HG02852 (cell line): ENCODE measurements at regions not wholly inside any gene's neighbourhood (a gene's known extent, or its start where the extent isn't known, plus 50 kb on each side); places are given as distances from the start of the nearest gene placed in this dataset.
A peak's percentile ranks its signal among the peaks of the same experiment; 100 is the strongest.
"Not testable (repeated sequence)": the region's sequence is repeated elsewhere in the genome, so short reads cannot be mapped to it uniquely, and the experiment has no call there.

Source experiments
- ATAC-seq: cut with Tn5 transposase; IDR thresholded peaks from one replicate; pipeline ENCODE4 v1.9.1; 2021; ENCODE audit warnings: mild to moderate bottlenecking, moderate library complexity; ENCODE audit not compliant: unreplicated experiment

DNA sequence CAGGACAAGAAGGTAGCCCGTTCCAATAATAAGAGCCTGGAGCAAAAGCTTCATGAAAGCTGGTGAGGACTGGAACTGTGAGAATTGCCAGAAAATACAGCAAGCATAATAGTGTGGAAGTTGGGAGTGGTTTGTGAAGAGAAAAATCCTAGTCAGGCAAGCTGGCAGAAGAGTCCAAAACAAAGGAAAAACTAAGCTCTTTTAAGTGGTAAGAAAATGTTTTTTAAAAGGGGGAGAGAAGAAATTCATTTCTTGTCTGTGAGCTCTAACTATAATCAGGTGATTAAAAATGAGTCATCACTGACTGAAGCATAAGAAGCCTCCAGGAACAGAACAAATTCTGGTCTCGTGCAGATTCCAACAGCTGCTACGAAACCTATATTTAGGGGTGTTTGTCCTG, 102.6 kb downstream of the CAAP1 start:
- ATAC-seq, result no peak

DNA sequence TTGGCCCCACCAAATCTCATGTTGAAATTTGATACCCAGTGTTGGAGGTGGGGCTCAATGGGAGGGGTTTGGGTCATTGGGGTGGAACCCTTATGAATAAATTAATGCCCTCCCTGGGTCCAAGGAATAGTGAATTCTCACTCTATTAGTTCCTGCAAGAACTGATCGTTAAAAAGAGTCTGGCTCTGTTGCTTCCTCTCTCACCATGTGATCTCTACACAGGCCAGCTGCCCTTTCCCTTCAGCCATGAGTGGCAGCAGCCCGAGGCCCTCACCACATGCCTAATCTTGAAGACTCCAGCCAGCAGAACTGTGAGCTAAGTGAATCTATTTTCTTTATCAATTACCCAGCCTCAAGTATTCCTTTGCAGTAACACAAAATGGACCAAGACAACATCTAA, 106.0 kb downstream of the CAAP1 start:
- ATAC-seq, result no peak

DNA sequence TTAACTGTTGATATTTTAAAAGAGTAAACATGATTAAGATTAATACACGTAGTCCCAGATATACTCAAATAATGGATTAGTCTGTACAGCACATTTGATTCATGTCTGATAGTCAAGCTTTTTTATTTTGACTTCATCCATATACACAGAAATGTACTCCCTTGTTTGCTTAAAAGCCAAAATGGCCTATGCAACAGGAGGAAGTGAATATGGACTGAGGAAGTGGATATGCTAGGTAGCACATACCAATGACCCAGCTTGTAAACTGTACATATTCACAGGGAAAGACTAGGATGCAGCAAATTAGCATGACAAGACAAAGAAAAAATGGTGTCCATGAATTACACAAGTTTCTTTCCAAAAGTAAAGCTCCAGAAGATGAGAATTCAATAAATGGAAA, 109.7 kb downstream of the CAAP1 start:
- ATAC-seq, result no peak

DNA sequence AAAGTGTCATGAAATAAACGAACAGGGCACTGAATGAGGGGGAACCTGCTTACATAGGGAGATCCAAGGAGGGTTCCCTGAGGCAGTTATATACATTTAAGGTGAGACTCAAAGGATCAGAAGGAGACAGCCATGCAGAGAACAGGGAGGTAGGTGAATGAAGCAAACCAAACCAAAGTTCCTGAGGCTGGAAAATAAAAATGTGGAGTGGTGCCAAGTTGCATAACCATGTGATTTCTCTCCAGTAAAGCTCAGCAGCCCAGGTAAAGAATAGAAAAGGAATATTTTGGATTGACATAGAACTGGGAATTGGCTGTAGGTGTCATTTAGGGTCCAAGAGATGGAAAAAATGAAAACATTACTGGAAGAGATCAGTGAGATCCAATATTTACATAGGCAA, 110.7 kb downstream of the CAAP1 start:
- no peak for ATAC-seq

DNA sequence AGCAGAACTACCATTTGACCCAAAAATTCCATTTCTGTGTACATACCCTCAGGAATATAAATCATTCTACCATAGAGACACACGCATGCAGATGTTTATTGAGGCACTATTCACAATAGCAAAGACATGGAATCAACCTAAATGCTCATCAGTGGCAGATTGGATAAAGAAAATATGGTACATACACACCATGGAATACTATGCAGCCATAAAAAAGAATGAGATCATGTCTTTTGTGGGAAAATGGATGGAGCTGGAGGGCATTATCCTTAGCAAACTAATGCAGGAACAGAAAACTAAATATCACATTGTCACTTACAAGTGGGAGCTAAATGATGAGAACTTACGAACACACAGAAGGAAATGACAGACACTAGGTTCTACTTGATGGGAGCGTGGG, 112.3 kb downstream of the CAAP1 start:
- not testable (repeated sequence) for ATAC-seq

DNA sequence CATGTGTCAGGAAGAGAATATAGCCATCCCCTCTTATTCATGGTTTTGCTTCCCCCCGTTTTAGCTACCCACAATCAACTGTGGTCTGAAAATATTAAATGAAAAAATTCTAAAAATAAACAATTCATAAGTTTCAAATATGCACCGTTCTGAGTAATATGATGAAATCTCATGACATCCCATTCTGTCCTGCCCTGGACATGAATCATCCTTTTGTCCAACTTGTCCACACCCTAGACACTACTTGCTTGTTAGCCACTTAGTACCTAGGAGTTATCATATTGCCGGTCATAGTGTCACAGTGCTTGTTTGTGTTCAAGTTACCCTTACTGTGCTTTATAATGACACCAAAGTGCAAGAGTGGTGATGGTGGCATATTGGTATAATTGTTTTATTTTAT, 113.5 kb downstream of the CAAP1 start:
- ATAC-seq, result no peak

DNA sequence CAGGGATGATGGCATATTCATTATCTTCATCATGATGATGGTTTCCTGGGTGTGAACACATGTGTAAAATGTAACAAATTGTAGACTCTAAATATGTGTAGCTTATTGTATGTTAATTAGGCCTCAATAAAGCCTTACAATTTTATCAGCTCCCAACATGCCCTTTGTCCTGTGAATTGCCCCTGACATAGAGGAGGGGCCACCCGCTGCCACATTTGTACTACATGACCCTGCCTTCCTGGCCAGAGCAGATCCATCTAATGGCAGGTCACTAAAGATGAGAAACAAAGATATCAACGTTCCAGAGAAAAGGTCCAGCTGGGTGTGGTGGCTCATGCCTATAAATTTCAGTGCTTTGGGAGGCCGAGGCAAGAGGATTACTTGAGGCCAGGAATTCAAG, 117.2 kb downstream of the CAAP1 start:
- no peak for ATAC-seq

DNA sequence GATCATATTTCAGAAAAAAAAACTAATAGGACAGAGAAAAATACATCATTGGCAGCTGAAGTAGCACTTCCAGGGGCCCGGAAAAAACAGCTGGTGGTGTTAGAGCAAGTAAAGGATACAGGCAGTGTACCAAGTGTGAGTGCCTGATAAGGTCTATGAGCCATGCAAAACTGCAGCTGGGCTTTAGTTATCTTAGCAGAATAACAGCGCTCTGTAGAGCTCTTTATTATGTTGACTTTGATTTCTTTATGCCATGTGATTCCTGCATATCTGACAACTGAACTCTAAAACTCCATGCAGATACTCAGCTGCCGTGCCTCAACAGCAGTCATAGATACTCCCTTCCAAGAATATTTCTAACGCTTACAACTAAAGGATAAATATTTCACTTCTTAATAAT, 119.5 kb downstream of the CAAP1 start:
- no peak for ATAC-seq

DNA sequence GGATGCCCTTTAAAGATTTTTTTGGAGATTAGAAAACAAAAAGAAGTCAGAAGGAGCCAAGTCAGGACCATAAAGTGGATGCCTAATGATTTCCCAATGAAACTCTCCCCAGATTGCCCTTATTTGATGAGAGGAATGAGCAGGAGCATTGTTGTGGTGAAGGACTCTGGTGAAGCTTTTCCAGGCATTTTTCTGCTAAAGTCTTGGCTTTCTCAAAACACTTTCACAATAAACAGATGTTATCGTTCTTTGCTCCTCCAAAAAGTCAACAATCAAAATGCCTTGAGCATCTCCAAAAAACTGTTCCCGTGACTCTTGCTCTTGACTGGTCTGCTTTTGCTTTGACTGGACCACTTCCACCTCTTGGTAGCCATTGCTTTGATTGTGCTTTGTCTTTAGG, 121.8 kb downstream of the CAAP1 start:
- ATAC-seq, result no peak

DNA sequence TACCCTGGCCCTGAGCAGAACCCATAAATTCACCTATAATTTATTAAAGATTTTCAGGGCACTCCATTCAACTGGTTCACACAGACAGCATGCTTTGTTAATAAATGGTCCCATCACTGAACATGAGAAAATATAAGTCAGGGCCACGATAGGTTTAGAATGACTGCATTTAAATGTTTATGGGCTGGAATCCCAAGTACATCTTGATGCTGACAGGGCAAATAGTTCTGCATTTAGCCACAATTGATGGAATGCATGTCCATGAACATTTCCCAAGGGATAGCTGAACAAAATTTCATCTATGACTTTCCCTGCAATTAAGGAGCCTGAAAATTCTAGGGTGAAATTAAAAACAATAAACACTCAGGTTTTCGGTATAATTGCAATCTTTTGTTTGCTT, 124.5 kb downstream of the CAAP1 start:
- no peak for ATAC-seq

DNA sequence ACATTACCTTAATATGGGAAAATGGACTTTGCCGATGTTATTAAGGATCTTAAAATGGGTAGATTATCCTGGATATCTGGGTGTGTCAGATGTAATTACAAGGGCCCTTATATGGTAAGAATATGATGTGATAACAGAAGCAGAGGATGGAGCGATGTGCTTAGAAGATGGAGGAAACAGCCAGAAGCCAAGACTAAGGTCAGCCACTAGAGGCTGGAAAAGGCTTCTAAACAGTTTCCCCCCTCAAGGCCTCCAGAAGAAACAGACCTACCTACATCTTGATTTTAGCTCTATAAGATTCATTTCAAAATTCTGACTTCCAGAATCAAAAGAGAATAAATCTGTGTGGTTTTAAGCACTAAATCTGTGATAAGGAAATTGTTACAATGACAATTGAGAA, 131.9 kb downstream of the CAAP1 start:
- ATAC-seq, result no peak

DNA sequence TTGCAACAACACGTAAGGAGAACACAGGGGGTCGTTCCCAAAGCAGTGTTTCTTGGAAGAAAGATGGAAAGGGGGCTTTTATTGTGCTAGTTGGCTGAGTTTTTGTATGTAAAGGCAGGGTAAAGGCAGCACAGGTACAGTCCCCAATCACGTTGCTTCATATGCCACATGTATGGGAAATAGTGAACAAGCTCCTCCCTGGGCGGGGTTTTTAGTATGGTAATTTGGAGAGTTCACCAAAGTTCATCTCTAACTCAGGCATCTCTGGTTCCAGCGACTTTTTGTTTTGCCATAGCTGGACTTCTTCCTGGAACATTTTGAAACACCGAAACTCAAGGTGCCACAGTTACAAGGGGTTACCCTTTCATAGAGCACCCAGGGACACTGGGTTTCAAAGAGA, 133.9 kb downstream of the CAAP1 start:
- no peak for ATAC-seq

DNA sequence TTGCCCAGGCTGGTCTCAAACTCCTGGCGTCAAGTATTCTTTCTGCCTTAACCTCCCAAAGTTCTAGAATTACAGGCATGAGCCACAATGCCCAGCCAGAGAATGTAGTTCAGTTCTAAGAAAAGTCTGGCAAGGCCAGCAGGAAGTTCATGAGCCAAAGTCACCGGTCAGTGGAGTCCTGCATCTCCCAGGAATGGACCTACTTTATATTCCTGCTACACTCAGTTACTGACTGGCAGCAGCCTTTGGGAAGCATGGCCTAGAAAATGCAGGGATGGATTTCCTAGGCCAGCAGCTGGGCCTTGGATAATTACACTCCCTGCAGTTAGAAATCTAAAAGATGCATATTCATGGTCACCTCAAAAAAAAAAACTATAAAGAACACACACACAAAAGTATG, 135.7 kb downstream of the CAAP1 start:
- ATAC-seq, result no peak

DNA sequence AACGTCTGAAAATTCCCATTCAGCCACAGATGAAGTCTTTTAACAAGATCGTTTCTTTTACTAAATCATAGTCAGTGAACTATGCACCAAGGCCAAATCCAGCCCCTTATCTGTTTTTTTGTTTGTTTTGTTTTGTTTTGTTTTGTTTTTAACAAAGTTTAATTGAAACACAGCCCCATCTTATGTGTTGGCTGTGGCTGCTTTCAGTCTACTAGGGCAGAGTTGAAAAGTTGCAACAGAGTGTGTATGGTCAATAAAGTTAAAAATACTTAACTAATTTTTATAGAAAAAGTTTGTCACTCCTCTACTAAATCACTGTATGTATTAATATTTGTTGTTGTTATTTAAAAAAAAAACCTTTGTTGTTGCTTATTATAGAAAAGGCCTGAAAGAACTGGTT, 137.1 kb downstream of the CAAP1 start:
- ATAC-seq, result no peak

DNA sequence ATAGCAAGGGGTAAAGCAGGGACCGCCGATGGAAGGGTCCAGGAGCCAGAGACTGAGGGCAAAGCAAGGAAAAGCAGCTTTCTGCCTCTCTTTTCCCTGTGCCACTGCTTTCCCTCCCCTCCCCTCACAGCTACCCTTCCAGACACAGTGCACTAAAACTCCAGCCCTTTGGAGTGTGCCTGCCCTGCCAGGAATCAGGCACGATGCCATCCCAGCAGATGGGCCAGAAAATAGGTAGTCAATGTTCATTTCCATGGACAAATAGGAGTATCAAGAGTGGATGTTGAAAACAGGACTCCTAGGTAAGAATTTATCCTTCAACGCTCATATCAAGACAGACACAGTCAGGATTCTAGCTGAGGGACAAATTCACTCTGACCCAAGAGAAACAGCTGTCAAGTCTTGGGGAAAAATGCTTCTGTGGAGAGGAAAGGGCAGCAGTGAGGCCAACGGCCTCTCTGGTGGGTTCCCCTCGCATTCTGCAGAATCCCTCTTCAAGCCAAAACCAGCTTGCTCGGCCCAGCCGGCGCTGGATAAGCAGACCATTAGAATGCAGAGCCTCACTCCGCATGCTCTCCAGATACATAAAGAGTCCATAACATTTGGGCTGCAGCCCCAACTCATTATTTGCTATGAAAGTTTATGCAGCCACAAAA, 138.0 kb downstream of the CAAP1 start:
- no peak for ATAC-seq

DNA sequence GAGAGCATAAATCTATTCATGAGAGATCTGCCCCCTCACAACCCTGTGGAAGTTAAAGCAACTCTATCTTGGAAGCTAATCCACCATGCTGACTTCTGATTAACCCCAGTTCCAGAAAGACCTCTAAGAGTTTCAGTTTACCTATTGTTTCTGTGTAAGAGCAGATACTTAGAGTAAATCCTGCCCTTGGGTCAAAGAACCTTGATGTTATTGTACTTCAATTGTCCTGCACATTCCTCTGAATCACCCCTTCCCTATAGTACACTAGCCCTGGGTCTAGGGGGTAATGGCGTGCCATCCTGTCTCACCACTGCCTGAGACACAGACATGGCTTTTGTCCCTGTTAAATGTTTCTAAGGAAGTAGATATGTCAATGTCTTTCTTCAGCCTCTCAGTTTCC, 138.6 kb downstream of the CAAP1 start:
- no peak for ATAC-seq

DNA sequence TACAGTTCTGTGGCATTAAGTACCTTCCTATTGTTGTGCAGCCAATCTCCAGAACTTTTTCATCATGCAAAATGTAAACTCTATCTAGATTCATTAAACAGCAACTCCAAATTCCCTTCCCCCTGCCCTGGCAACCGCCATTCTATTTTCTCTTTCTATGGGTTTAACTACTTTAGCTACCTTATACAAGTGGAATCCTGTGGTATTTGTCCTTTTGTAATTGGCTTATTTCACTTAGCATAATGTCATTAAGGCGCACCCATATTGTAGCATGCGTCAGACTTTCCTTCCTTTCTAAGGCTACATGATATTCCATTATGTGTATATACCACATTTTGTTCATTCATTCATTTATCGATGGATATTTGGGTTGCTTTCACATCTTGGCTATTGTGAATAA, 142.4 kb downstream of the CAAP1 start:
- no peak for ATAC-seq

DNA sequence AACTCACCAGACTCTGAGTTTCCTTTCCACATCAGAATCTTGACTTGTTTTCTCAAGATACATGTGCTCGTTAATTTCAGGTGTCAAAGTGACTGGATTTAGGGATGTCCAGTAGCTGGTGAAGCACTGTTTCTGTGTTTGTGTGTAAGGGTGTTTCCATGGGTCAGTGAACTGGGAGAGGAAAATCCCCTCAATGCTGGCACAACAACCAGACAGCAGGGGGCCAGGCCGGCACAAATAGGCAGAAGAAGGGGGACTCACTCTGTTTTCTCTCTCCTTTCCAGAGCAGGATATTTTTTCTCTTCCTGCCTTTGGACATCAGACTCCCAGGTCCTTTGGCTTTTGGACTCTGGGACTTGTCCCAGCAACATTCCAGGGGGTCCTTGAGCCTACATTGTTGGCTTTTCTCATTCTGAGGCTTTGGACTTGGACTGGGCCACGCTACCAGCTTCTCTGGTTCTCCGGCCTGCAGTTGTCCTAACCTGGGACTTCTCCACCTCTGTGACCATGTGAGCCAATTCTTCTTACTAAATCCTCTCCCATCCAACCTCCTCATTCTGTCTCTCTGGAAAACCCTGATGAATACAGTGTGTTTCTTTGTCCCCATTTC, 144.0 kb downstream of the CAAP1 start:
- no peak for ATAC-seq

DNA sequence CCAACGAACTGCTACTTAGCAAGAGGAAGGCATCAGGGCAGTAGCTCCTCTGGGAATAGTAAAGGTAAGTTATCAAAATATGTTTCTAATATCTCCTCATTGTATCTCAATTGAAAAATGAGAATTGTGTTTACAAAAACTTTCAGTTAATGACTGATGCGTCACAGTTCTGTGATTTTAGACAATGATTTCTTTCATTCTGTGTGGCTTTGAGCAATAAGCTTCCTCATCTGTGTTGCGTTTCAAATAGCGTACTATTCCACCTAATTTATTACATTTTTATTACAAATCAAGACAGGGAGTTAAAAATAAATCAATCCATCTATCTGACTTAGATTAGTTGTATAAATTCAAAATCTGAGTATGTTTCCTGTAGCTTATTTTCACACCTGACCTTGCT, 145.0 kb downstream of the CAAP1 start:
- ATAC-seq, result no peak

DNA sequence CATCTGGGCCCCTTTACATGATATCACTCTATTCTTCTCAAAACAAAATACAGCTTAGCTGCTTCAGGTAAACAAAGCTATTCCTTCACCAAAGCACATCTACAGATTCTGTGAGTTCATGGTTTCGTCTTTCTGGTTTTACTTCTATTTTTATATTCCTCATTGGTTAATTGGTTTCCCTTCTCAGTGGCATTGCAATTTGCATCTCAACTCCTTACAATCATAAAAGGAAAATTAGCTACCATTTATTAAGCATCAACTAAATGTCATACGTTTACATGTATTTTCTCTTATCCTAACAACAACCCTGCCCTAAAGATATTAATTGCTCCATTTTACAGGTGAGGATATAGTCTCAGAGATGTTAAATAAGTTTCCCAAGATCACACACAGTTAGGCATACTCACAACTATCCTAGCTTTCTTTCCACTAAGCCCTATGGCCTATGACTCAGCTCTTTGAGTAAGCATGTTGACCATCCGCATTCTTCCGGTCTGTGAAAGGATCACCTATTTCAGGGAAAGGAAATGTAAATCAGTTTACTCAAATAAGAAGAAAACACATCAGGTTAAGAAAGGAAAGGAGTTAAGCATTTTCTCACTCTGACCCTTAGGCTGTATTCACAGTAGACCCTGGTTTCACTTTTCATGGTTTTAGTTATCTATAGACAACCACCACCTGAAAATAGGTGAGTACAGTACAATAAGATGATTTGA, 146.1 kb downstream of the CAAP1 start:
- peak; percentile 92 for ATAC-seq

DNA sequence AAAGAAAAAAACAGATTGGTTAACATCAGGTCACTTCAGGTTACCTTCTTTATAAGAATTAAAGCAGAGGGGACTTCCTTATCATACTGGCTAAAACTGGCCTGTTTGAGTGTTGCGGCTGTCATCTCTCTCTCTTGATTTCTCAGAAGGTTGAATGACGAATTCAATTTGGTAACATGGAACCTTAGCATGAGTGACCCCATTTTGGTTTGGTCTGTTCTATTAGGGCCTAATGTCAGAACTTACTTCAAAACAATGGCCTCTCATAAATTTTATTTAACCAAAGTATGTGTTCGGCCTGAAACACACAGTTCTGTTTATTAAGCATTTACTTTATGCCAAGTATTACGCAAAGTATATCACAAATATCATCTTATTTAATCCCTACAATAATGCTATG, 147.5 kb downstream of the CAAP1 start:
- no peak for ATAC-seq

DNA sequence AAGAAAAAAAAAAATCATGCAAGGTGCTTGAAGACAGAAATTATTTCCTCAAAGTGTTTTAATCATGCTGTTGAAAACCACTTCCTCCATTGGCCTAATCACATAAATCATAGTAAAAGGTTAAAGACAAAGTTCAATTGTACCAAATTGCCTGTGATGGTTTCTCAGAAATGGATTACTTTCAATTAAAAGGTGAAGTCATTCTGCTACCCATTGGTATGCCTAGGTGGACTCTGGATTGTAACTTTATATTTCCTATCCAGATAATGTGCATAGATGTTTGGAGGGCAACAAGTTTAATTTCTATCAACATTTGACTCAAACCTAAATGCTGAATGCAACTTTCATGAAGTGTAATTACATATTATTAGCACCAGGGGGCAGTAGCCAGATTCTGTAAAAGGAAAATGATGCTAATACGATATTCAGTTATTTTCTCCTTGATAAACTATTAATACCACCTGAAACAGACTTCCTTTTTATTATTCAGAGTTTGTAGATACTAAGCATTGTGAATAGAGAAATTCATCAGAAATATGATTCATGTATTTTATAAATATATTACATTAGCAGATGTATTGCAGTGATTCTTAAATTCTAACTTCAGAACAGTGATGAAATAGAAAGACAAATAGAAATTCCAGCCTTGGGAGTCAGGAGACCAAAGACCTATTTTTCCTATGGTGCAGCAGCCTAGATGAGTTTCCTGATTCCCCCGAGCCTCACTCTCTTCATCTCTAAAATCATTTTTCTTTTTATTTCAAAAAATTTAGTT, 148.2 kb downstream of the CAAP1 start:
- ATAC-seq, result no peak
